Activated T-helper 17 cell treated with anti-CD3 and anti-CD28 coated beads, Interleukin-2, amount 50 U/mL, for 72 hours (primary cell): ENCODE measurements at regions not wholly inside any gene's neighbourhood (a gene's known extent, or its start where the extent isn't known, plus 50 kb on each side); places are given as distances from the start of the nearest gene placed in this dataset.
"Not testable (repeated sequence)": the region's sequence is repeated elsewhere in the genome, so short reads cannot be mapped to it uniquely, and the experiment has no call there.

ENCODE experiments used
- ATAC-seq: fragments of 150-1000 bp; cut with Tn5 transposase; replicated peaks from 2 replicates; pipeline ENCODE4 v1.10.0; 2021; ENCODE audit warnings: mild to moderate bottlenecking, moderate library complexity
- H3K27ac Mint-ChIP-seq: one replicate; pipeline ENCODE4 v1.8.0; 2022; ENCODE audit warnings: mixed read lengths
- H3K27me3 Mint-ChIP-seq: one replicate; pipeline ENCODE4 v1.8.0; 2022; ENCODE audit warnings: mixed read lengths
- H3K36me3 Mint-ChIP-seq: one replicate; pipeline ENCODE4 v1.8.0; 2022; ENCODE audit warnings: low read depth, mild to moderate bottlenecking, mixed read lengths
- H3K4me1 Mint-ChIP-seq: one replicate; pipeline ENCODE4 v1.8.0; 2022; ENCODE audit warnings: mixed read lengths
- H3K4me3 Mint-ChIP-seq: one replicate; pipeline ENCODE4 v1.8.0; 2022; ENCODE audit warnings: mild to moderate bottlenecking, mixed read lengths
- H3K9me3 Mint-ChIP-seq: one replicate; pipeline ENCODE4 v1.8.0; 2022; ENCODE audit warnings: mixed read lengths

- Mint-ChIP-seq H3K36me3 (no peaks in the 10 kb centered on the region), H3K27me3 (peaks cover 3% of the 10 kb centered on the region), H3K4me3 (no peak overlapping the region), H3K27ac (no peak overlapping the region), H3K9me3 (no peaks in the 10 kb centered on the region), H3K4me1 (no peaks in the 10 kb centered on the region)
- no peak for ATAC-seq
Observed at GRCh38 chr18:75697493-75697892, 270.0 kb upstream of the SMIM21 start.

- no peaks in the 10 kb centered on the region for H3K9me3 Mint-ChIP-seq
- no peaks in the 10 kb centered on the region for H3K4me1 Mint-ChIP-seq
- no peak for ATAC-seq
- H3K27me3 Mint-ChIP-seq, result no peaks in the 10 kb centered on the region
- no peaks in the 10 kb centered on the region for H3K36me3 Mint-ChIP-seq
- H3K27ac Mint-ChIP-seq, result no peak overlapping the region
- no peak overlapping the region for H3K4me3 Mint-ChIP-seq
Observed at GRCh38 chr18:75696391-75696790, 268.9 kb upstream of the SMIM21 start.

- H3K27me3 Mint-ChIP-seq, result peaks cover 3% of the 10 kb centered on the region
- no peak for ATAC-seq
- H3K36me3 Mint-ChIP-seq, result no peaks in the 10 kb centered on the region
- H3K4me1 Mint-ChIP-seq, result no peaks in the 10 kb centered on the region
- H3K27ac Mint-ChIP-seq, result no peak overlapping the region
- no peaks in the 10 kb centered on the region for H3K9me3 Mint-ChIP-seq
- no peak overlapping the region for H3K4me3 Mint-ChIP-seq
Observed at GRCh38 chr18:75694292-75694691, 266.8 kb upstream of the SMIM21 start.

- Mint-ChIP-seq H3K27me3 (peaks cover 6% of the 10 kb centered on the region), H3K4me1 (no peaks in the 10 kb centered on the region), H3K9me3 (no peaks in the 10 kb centered on the region), H3K4me3 (no peak overlapping the region), H3K36me3 (no peaks in the 10 kb centered on the region), H3K27ac (no peak overlapping the region)
- no peak for ATAC-seq
Observed at GRCh38 chr18:75691483-75691882, 264.0 kb upstream of the SMIM21 start.

- not testable (repeated sequence) for H3K27ac Mint-ChIP-seq, H3K9me3 Mint-ChIP-seq, H3K4me1 Mint-ChIP-seq, H3K27me3 Mint-ChIP-seq, H3K36me3 Mint-ChIP-seq, H3K4me3 Mint-ChIP-seq, ATAC-seq
Observed at GRCh38 chr18:75690283-75690682, 262.8 kb upstream of the SMIM21 start.

GRCh38 chr18:75687626-75688025 is 260.1 kb upstream of the SMIM21 start:
- ATAC-seq, result no peak
- Mint-ChIP-seq H3K27me3 (peaks cover 13% of the 10 kb centered on the region), H3K27ac (no peak overlapping the region), H3K4me1 (no peaks in the 10 kb centered on the region), H3K36me3 (no peaks in the 10 kb centered on the region), H3K4me3 (no peak overlapping the region), H3K9me3 (no peaks in the 10 kb centered on the region)

- Mint-ChIP-seq H3K27me3 (peaks cover 27% of the 10 kb centered on the region), H3K36me3 (no peaks in the 10 kb centered on the region), H3K9me3 (no peaks in the 10 kb centered on the region), H3K4me3 (no peak overlapping the region), H3K4me1 (no peaks in the 10 kb centered on the region), H3K27ac (no peak overlapping the region)
- ATAC-seq, result no peak
Observed at GRCh38 chr18:75683426-75683825, 255.9 kb upstream of the SMIM21 start.

DNA sequence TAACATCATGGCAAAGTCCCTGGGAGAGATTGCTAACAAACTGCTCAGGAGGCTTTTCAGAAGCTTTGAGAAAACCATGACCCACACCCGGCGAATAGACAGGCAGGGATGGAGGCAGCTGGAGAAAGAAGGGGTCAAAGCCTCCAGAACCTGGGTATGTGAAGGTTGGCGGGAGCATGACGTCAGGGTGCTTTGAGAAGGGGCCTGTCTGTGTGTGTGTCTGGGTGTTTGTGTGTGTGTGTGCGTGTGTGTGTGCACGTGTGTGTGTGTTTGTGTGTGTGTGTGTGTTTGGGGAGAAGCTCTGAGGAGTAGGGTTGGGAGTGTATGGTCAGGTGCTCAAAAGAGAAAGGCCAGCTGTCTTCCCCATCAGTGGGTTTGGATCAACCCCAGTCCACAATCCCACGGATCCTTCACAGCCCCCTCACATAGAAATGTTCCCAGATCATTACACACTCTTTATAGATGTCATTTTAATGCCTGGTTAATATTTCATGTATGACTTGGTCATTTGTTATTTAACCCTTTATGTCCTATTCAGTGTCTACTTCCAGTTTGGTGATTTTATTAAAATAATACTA is 254.1 kb upstream of the SMIM21 start:
- H3K27me3 Mint-ChIP-seq, result peaks cover 31% of the 10 kb centered on the region
- H3K4me1 Mint-ChIP-seq, result no peaks in the 10 kb centered on the region
- no peak for ATAC-seq
- H3K27ac Mint-ChIP-seq, result no peak overlapping the region
- H3K4me3 Mint-ChIP-seq, result no peak overlapping the region
- H3K36me3 Mint-ChIP-seq, result no peaks in the 10 kb centered on the region
- no peaks in the 10 kb centered on the region for H3K9me3 Mint-ChIP-seq

- Mint-ChIP-seq H3K27me3 (peaks cover 31% of the 10 kb centered on the region), H3K4me1 (no peaks in the 10 kb centered on the region), H3K9me3 (no peaks in the 10 kb centered on the region), H3K4me3 (no peak overlapping the region), H3K27ac (no peak overlapping the region), H3K36me3 (no peaks in the 10 kb centered on the region)
- no peak for ATAC-seq
Observed at GRCh38 chr18:75679331-75679730, 251.8 kb upstream of the SMIM21 start.

DNA sequence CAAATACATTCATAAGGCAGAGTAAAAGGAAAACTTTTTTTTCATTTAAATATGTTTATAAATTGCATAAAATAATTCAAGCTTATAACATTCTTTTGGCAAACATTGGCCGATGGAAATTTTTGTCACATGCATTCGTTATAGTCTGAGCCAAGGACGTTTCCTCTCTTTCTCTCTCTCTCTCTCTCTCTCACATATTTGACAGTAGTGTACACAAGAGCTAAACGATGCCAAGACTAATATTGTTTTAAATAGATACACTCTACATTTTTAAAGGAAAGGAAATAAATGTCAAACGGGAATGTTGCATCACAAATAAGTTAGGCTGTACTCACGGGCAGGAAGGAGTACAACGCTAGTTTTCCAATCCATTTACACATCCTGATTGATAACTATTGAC is 251.1 kb upstream of the SMIM21 start:
- no peak overlapping the region for H3K27ac Mint-ChIP-seq
- H3K36me3 Mint-ChIP-seq, result no peaks in the 10 kb centered on the region
- ATAC-seq, result no peak
- H3K4me1 Mint-ChIP-seq, result no peaks in the 10 kb centered on the region
- no peaks in the 10 kb centered on the region for H3K9me3 Mint-ChIP-seq
- peaks cover 27% of the 10 kb centered on the region for H3K27me3 Mint-ChIP-seq
- H3K4me3 Mint-ChIP-seq, result no peak overlapping the region

DNA sequence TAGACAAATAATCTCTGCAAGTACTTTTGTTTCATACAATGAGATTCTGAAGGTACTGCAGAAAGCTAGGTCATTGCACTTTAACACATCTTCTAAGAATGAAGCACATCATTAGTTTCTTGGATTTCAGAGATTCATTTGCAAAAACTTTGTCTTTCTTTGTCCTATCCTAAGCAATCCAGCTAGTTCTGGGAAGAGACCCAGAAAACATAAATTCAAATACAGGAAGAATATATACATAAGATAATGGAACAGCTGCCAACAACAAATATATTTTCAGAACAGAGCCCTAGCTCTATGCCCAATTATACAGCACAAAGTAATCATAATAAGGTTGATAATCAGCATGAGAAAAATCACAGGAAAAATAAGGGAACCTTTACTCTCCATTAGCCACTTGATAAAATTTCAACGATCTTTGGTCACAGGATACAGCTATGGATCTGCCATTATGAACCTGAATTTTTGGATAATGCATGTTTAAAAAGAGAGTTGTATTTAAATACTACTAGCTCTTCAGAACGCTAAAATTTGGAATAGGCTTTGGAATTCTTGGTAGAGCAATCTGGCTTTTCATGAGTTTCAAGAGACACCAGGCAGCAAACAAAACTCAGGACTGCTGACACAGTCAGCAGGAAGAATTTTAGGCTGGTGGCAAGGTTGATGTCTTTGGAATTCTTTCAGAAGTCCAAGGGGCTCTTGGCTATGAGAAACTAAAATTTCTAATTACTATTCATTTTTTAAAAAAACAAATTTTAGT is 250.4 kb upstream of the SMIM21 start:
- Mint-ChIP-seq H3K36me3 (no peaks in the 10 kb centered on the region), H3K4me1 (no peaks in the 10 kb centered on the region), H3K4me3 (no peak overlapping the region), H3K27me3 (peaks cover 27% of the 10 kb centered on the region), H3K27ac (no peak overlapping the region), H3K9me3 (no peaks in the 10 kb centered on the region)
- ATAC-seq, result no peak

GRCh38 chr18:75660932-75661331 is 233.4 kb upstream of the SMIM21 start:
- H3K4me1 Mint-ChIP-seq, result no peaks in the 10 kb centered on the region
- no peak for ATAC-seq
- no peak overlapping the region for H3K27ac Mint-ChIP-seq
- H3K4me3 Mint-ChIP-seq, result no peak overlapping the region
- no peaks in the 10 kb centered on the region for H3K36me3 Mint-ChIP-seq
- H3K27me3 Mint-ChIP-seq, result peaks cover 10% of the 10 kb centered on the region
- peaks cover 19% of the 10 kb centered on the region for H3K9me3 Mint-ChIP-seq

- no peaks in the 10 kb centered on the region for H3K4me1 Mint-ChIP-seq
- peaks cover 7% of the 10 kb centered on the region for H3K27me3 Mint-ChIP-seq
- H3K4me3 Mint-ChIP-seq, result no peak overlapping the region
- no peak overlapping the region for H3K27ac Mint-ChIP-seq
- H3K36me3 Mint-ChIP-seq, result no peaks in the 10 kb centered on the region
- peaks cover 19% of the 10 kb centered on the region for H3K9me3 Mint-ChIP-seq
- ATAC-seq, result no peak
Observed at GRCh38 chr18:75659535-75660023, 232.1 kb upstream of the SMIM21 start.

DNA sequence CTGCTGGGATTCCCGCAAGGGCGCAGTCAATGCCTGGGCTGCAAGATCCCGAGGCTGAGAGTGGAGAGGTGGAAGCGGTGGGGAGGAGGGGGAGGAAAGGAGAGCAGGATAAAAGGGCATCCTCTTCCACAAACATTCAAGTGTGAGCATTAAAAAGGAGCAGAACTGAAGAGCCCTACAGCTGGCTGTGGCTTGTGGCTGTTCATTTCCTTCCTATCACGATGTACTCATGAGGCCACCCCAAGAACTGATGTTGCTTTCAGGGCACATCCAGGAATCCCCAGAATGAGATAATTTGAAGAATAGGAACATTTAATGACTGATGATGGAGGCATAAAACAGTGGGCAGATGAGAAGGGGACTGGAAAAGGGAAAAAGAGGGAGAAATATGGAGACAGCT is 230.8 kb upstream of the SMIM21 start:
- Mint-ChIP-seq H3K36me3 (no peaks in the 10 kb centered on the region), H3K27ac (no peak overlapping the region)
- ATAC-seq, result no peak

GRCh38 chr18:75656563-75657247 is 229.2 kb upstream of the SMIM21 start:
- no peak for ATAC-seq
- H3K9me3 Mint-ChIP-seq, result peaks cover 9% of the 10 kb centered on the region
- no peaks in the 10 kb centered on the region for H3K4me1 Mint-ChIP-seq
- no peaks in the 10 kb centered on the region for H3K36me3 Mint-ChIP-seq
- H3K27me3 Mint-ChIP-seq, result peaks cover 7% of the 10 kb centered on the region
- no peak overlapping the region for H3K27ac Mint-ChIP-seq
- H3K4me3 Mint-ChIP-seq, result no peak overlapping the region

More for the DNA sequence above, 230.8 kb upstream of the SMIM21 start:
- no peaks in the 10 kb centered on the region for H3K4me1 Mint-ChIP-seq
- no peak overlapping the region for H3K4me3 Mint-ChIP-seq
- H3K9me3 Mint-ChIP-seq, result peaks cover 16% of the 10 kb centered on the region
- peaks cover 7% of the 10 kb centered on the region for H3K27me3 Mint-ChIP-seq
